Thymus (tissue), 11 donors: ENCODE measurements at regions not wholly inside any gene's neighbourhood (a gene's known extent, or its start where the extent isn't known, plus 50 kb on each side); places are given as distances from the start of the nearest gene placed in this dataset.
"Not testable (repeated sequence)": the region's sequence is repeated elsewhere in the genome, so short reads cannot be mapped to it uniquely, and the experiment has no call there.

Source experiments
- DNase-seq, 9 donors: peaks; one replicate each; pipeline ENCODE4 v3.0.0-alpha.2; 2013; ENCODE audit warnings: low spot score in 9 of 9, low read depth in 6 of 9, missing footprints in 1 of 9
- H3K27ac ChIP-seq, 2 donors: one replicate each; pipeline ENCODE4 v1.5.1; 2013; ENCODE audit warnings: control low read depth in 1 of 2, low read depth in 1 of 2, low read length in 1 of 2, mild to moderate bottlenecking in 1 of 2, moderate library complexity in 1 of 2
- H3K27me3 ChIP-seq, 2 donors: one replicate each; pipeline ENCODE4 v1.5.1; 2013; ENCODE audit warnings: low read length in 1 of 2; ENCODE audit not compliant: control insufficient read depth in 2 of 2, insufficient read depth in 1 of 2
- H3K36me3 ChIP-seq, 2 donors: one replicate each; pipeline ENCODE4 v1.5.1; 2013; ENCODE audit warnings: low read length in 1 of 2, mild to moderate bottlenecking in 1 of 2, moderate library complexity in 1 of 2; ENCODE audit not compliant: control insufficient read depth in 2 of 2, insufficient read depth in 2 of 2
- H3K4me1 ChIP-seq, 2 donors: one replicate each; pipeline ENCODE4 v1.5.1; 2013; ENCODE audit warnings: low read length in 2 of 2; ENCODE audit not compliant: control insufficient read depth in 2 of 2, insufficient read depth in 2 of 2
- H3K4me3 ChIP-seq, 2 donors: one replicate each; pipeline ENCODE4 v1.5.1; 2013; ENCODE audit warnings: low read length in 2 of 2, control low read depth in 1 of 2, mild to moderate bottlenecking in 1 of 2
- H3K9me3 ChIP-seq, 2 donors: one replicate each; pipeline ENCODE4 v1.5.1; 2013; ENCODE audit warnings: low read length in 1 of 2, mild to moderate bottlenecking in 1 of 2; ENCODE audit not compliant: control insufficient read depth in 2 of 2, insufficient read depth in 1 of 2
- WGBS: extraction: QIAGEN DNeasy Blood & Tissue Kit; methylation state at CpG from one replicate; pipeline ENCODE4 v1.1.7; 2013; 5-methylcytosine and 5-hydroxymethylcytosine counted together
- donor health status: healthy.

DNA sequence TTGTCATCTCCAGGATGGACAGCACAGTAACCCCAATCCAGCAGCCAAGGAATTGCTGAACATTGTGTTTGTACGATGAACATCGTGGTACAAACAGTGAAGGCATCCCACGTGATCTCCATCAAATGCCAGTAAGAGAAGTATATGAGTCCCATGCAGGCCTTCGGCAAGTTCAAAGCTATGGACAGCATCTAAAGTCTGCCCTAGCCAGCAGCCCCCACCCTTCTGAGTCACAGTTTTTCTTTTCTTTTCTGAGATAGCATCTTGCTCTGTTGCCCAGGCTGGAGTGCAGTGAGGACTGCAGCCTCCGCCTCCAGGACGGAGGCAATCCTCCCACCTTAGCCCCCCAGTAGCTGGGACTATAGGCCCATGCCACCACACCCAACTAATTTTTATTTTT lies 71.0 kb upstream of the SRD5A2 start:
- Histone ChIP-seq H3K4me1 (no peaks in the 10 kb centered on the region), H3K9me3 (no peaks in the 10 kb centered on the region), H3K4me3 (no peak overlapping the region), H3K27me3 (no peaks in the 10 kb centered on the region), H3K36me3 (no peaks in the 10 kb centered on the region), H3K27ac (no peak overlapping the region)
- DNase-seq, result no peak
- WGBS, result 97% methylated on average over 6 of the region's 6 CpGs

DNA sequence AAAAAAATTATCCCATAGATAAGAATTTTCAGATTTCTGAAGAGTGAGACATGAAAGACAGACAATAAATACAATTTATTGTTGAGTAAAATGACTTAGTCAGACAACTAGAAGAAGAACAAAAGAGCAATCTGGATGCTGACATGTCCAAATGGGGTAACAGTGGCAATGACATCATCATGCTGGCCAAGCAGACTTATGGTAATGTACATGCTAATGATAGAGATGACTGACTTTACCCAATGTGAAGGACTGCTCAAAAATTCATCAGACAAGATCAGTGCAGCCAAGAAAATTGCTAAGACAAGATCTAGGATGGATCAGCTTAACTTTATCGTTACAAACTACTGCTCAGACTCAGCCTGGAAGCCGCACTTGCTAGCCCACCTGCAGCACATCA lies 70.5 kb upstream of the SRD5A2 start:
- no peaks in the 10 kb centered on the region for H3K4me1 ChIP-seq
- WGBS, result 98% methylated on average over 2 of the region's 2 CpGs
- H3K36me3 ChIP-seq, result no peaks in the 10 kb centered on the region
- H3K27ac ChIP-seq, result no peak overlapping the region
- H3K9me3 ChIP-seq, result no peaks in the 10 kb centered on the region
- DNase-seq, result no peak
- no peak overlapping the region for H3K4me3 ChIP-seq
- H3K27me3 ChIP-seq, result no peaks in the 10 kb centered on the region

DNA sequence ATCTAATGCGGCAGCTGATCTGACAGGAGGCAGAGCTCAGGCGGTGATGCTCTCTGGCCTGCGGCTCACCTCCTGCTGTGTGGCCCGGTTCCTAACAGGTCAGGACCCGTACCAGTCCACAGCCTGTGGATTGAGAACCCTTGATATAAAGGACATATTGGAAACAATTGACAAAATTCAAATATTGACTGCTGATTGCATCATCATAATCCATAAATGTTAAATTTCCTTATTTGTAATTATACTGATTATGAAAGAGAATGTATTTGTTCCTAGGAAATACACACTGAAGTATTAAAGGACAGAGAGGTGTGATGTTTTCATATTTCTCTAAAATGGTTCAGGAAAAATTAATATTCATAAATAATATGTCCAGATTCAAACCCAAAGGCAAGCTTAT lies 63.8 kb upstream of the SRD5A2 start:
- no peaks in the 10 kb centered on the region for H3K9me3 ChIP-seq
- 75% methylated on average over 5 of the region's 5 CpGs for WGBS
- no peaks in the 10 kb centered on the region for H3K4me1 ChIP-seq
- no peaks in the 10 kb centered on the region for H3K27me3 ChIP-seq
- no peaks in the 10 kb centered on the region for H3K36me3 ChIP-seq
- no peak overlapping the region for H3K27ac ChIP-seq
- H3K4me3 ChIP-seq, result no peak overlapping the region
- DNase-seq, result no peak

DNA sequence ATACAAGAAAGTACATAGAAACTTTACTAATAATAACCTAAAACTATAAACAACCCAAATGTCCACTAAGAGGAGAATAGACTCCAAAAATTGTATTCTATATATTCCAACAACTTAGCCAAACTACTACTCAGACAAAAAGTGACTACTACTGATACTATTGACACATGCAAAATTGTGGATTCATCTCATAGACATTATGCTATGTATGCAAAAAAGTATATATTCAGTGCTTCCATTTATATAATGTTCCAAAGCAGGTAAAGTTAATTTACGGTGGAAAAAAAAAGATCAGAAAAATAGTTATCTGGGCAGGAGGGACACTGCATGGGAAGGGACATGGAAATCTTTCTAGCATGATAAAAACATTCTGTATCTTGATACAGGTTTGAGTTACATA lies 62.0 kb upstream of the SRD5A2 start:
- no peak overlapping the region for H3K4me3 ChIP-seq
- no peak for DNase-seq
- no peaks in the 10 kb centered on the region for H3K36me3 ChIP-seq
- no peaks in the 10 kb centered on the region for H3K27me3 ChIP-seq
- H3K27ac ChIP-seq, result no peak overlapping the region
- WGBS, result 97% methylated on average over 1 of the region's 1 CpG
- no peaks in the 10 kb centered on the region for H3K9me3 ChIP-seq
- H3K4me1 ChIP-seq, result no peaks in the 10 kb centered on the region

DNA sequence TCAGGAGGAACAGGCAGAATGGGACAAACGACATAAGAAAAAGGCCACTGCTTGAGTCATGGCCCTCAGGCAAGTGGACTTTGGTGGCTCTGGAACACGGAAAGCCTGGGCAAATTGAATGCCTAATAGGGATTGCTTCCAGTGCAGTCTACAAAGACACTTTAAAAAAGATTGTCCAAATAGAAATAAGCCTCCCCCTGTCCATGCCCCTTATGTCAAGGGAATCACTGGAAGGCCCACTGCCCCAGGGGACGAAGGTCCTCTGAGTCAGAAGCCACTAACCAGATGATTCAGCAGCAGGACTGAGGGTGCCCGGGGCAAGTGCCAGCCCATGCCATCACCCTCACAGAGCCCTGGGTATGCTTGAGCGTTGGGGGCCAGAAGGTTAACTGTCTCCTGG lies 51.5 kb upstream of the SRD5A2 start:
- not testable (repeated sequence) for H3K27ac ChIP-seq, H3K4me3 ChIP-seq, H3K27me3 ChIP-seq, DNase-seq, H3K36me3 ChIP-seq, H3K4me1 ChIP-seq, H3K9me3 ChIP-seq
- WGBS, result 88% methylated on average over 5 of the region's 5 CpGs
